ENCODE measurements at regions not wholly inside any gene's neighbourhood (a gene's known extent, or its start where the extent isn't known, plus 50 kb on each side); places are given as distances from the start of the nearest gene placed in this dataset.

DNA sequence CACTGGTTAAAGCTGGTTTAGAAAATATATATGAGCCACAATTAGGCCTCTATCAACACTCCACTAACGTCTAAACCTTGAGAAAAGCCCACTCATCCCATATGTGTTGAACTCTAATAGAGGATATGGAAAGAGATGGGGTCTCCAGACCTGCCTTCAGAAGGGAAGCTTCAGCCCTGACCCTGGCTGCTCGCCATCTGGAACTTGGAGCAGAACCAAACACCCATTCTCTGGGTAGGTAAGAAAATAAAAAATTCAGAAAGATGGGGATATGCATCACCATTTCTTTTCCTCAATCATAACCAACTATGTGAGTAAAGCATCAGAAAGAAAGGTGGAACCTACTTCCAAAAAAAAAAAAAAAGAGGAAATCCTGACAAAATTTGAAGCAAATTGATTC is 666.2 kb downstream of the PTPRC start:
- no peaks in the 10 kb centered on the region for H3K27me3 ChIP-seq (ENCODE audit: insufficient read depth, poor library complexity, severe bottlenecking)
- H3K4me1 ChIP-seq (ENCODE audit: insufficient read depth, poor library complexity, severe bottlenecking): peaks cover 5% of the 10 kb centered on the region
- no peaks in the 10 kb centered on the region for H3K9me3 ChIP-seq (ENCODE audit: severe bottlenecking)
- H3K4me3 ChIP-seq (ENCODE audit: severe bottlenecking): no peak overlapping the region
- no peaks in the 10 kb centered on the region for H3K36me3 ChIP-seq (ENCODE audit: low read depth)
- no peak for ATAC-seq (ENCODE audit: low read depth)
- H3K27ac ChIP-seq (ENCODE audit: poor library complexity, severe bottlenecking): no peak overlapping the region
- no peak for DNase-seq (ENCODE audit: low spot score)
- TF ChIP-seq, protein P1, sequence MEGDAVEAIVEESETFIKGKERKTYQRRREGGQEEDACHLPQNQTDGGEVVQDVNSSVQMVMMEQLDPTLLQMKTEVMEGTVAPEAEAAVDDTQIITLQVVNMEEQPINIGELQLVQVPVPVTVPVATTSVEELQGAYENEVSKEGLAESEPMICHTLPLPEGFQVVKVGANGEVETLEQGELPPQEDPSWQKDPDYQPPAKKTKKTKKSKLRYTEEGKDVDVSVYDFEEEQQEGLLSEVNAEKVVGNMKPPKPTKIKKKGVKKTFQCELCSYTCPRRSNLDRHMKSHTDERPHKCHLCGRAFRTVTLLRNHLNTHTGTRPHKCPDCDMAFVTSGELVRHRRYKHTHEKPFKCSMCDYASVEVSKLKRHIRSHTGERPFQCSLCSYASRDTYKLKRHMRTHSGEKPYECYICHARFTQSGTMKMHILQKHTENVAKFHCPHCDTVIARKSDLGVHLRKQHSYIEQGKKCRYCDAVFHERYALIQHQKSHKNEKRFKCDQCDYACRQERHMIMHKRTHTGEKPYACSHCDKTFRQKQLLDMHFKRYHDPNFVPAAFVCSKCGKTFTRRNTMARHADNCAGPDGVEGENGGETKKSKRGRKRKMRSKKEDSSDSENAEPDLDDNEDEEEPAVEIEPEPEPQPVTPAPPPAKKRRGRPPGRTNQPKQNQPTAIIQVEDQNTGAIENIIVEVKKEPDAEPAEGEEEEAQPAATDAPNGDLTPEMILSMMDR (IDR thresholded peaks at IDR 0.05; ENCODE audit: poor library complexity, severe bottlenecking): no peak

DNA sequence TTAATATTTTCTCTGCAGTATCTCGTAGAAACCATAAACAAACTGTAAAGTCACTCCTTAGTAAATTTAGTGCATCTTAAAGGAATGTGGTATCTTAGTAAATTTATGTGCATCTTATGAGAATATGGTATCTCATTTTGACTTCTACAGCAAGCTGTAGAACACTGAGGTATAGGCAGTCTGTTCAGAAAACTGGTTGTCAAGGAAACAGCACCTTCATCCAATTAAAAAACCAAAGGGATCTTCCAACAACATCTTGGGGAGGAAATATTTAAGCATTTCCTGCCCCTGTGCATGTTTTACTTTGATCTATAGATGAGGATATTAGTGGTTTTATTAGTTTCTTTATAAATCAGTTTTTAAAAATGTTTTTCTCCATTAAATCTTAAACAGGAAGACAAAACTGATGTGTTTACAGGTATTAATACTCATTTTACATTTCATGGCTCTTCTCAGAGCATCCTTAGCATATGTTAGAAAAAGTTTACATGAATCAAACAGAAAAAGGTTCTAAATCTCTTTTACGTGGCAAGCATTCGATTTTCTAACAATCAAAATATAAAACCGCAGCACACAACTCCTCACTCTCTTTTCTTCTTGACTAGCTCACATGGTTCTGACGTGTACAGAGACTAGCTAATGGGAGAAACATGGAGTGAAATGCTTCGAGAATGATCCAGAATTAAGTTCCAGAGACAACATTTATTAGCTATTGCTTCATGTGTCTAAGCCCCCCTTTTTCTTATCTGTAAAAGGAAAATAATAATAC is 668.8 kb downstream of the PTPRC start:
- H3K4me3 ChIP-seq (ENCODE audit: severe bottlenecking): no peak overlapping the region
- ATAC-seq (ENCODE audit: low read depth) (no peak), DNase-seq (ENCODE audit: low spot score) (no peak)
- TF ChIP-seq, protein P1 (IDR thresholded peaks at IDR 0.05; ENCODE audit: poor library complexity, severe bottlenecking): no peak
- H3K9me3 ChIP-seq (ENCODE audit: severe bottlenecking): no peaks in the 10 kb centered on the region
- H3K27me3 ChIP-seq (ENCODE audit: insufficient read depth, poor library complexity, severe bottlenecking): no peaks in the 10 kb centered on the region
- H3K36me3 ChIP-seq (ENCODE audit: low read depth): no peaks in the 10 kb centered on the region
- no peaks in the 10 kb centered on the region for H3K4me1 ChIP-seq (ENCODE audit: insufficient read depth, poor library complexity, severe bottlenecking)
- H3K27ac ChIP-seq (ENCODE audit: poor library complexity, severe bottlenecking): no peak overlapping the region

DNA sequence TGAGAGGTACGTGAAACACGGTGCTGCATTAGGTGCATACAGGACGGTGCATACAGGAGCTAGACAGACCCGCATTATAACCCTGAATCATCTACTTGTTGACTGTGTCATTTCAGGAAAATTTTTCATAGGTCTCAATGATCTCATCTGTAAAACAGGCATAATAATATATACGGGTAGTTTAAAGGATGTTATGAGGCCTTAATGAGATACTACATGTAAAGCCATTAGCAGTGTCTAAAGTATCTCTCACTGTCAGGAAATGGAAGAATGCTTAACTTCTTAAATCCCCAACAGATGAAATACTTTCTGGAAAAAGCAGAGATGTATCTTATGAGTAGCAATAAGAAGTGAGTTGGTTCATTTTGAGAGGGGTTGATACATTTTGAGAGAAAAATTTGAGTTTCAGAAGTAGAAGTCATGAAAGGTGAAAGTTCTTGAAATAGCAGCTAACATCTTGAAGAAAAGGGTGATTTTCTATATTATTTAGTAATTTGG is 669.6 kb downstream of the PTPRC start:
- no peak for ATAC-seq (ENCODE audit: low read depth)
- Histone ChIP-seq H3K4me3 (ENCODE audit: severe bottlenecking) (no peak overlapping the region), H3K9me3 (ENCODE audit: severe bottlenecking) (no peaks in the 10 kb centered on the region), H3K4me1 (ENCODE audit: insufficient read depth, poor library complexity, severe bottlenecking) (no peaks in the 10 kb centered on the region), H3K27ac (ENCODE audit: poor library complexity, severe bottlenecking) (no peak overlapping the region), H3K27me3 (ENCODE audit: insufficient read depth, poor library complexity, severe bottlenecking) (no peaks in the 10 kb centered on the region), H3K36me3 (ENCODE audit: low read depth) (no peaks in the 10 kb centered on the region)
- no peak for DNase-seq (ENCODE audit: low spot score)
- TF ChIP-seq, protein P1 (IDR thresholded peaks at IDR 0.05; ENCODE audit: poor library complexity, severe bottlenecking): no peak

DNA sequence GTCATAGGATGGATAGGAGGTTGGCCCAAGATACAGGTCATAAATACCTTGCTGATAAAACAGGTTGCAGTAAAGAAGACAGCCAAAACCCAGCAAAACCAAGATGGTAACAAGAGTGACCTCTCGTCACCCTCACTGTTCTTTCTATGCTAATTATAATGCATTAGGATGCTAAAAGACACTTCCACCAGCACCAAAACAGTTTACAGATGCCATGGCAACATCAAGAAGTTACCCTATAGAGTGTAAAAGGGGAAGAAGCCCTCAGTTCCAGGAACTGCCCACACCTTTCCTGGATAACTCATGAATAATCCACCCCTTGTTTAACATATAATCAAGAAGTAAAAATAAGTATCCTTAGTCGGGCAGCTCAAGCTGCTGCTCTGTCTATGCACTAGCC is 671.9 kb downstream of the PTPRC start:
- ATAC-seq (ENCODE audit: low read depth): no peak
- no peak for DNase-seq (ENCODE audit: low spot score)

More for the DNA sequence above, 671.9 kb downstream of the PTPRC start:
- no peaks in the 10 kb centered on the region for H3K4me1 ChIP-seq (ENCODE audit: insufficient read depth, poor library complexity, severe bottlenecking)
- H3K36me3 ChIP-seq (ENCODE audit: low read depth): no peaks in the 10 kb centered on the region
- TF ChIP-seq, protein P1 (IDR thresholded peaks at IDR 0.05; ENCODE audit: poor library complexity, severe bottlenecking): no peak
- no peaks in the 10 kb centered on the region for H3K27me3 ChIP-seq (ENCODE audit: insufficient read depth, poor library complexity, severe bottlenecking)
- no peak overlapping the region for H3K4me3 ChIP-seq (ENCODE audit: severe bottlenecking)
- no peak overlapping the region for H3K27ac ChIP-seq (ENCODE audit: poor library complexity, severe bottlenecking)
- H3K9me3 ChIP-seq (ENCODE audit: severe bottlenecking): no peaks in the 10 kb centered on the region
